Urothelium cell line (cell line): ENCODE measurements at regions not wholly inside any gene's neighbourhood (a gene's known extent, or its start where the extent isn't known, plus 50 kb on each side); places are given as distances from the start of the nearest gene placed in this dataset.

Experiments
- DNase-seq: peaks from one replicate; pipeline ENCODE4 v3.0.0; 2011; ENCODE audit warnings: low spot score, mixed read lengths
- FAIRE-seq: peaks from 2 replicates; lab custom pipeline; 2011; peaks lifted over from hg19 to GRCh38; lab: Jason Lieb, UNC

DNA sequence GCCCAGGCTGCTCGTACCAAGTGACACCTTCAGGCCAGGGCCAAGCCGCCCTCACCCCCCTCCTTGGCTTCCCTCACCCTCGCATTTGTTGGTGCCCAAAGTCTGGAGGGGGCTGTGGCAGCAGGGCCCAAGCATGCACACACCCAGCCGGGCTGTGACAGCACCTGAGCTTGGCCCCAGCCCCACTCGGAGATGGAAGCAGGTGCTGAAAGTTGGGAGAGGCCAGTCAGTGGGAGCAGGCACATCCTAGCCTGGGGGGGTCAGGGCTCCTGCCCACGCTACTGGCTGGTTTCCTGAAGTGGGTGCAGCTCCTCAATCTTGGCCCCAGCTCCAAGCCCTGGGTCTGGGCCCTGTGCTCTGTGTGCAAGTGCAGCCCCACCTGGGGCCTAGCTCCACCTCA lies 228.0 kb downstream of the RDH14 start:
- no peak for DNase-seq
- FAIRE-seq: no peak

DNA sequence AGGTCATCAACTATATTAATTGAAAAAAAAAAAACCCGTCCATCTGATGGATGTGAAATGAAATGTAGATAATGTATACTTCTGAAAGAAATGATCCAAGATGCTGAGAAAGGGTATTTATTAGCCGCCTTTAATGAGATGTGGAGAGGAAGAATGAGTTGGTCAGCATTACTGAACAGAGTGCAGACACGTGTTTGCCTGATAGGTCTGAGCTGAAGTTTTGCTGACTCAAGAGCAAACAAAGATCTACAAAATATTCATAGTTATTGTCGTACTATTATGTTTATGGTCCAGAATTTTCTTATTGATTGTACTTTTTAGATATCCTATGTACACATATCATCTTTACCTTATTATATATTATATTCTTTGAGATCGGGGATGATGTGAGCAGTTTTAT lies 235.3 kb downstream of the RDH14 start:
- no peak for FAIRE-seq
- DNase-seq: no peak

DNA sequence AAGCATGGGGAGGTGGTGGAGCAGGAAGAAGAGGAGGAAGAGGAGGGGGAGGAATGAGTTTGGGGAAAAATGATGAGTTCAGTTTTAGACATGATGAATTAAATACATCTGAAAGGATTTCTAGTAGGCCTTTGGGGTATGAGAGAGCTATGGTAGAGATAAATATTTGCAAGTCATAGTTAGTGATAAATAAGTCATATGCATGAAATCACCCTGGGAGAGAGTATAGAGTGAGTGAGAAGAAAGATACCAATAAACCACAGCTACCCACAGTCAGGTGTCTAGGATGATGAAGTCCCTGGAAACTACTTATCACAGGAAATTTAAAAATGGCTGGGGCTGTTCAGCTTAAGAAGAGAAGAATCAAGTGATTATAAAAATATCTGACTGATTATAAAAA lies 240.5 kb downstream of the RDH14 start:
- no peak for DNase-seq

DNA sequence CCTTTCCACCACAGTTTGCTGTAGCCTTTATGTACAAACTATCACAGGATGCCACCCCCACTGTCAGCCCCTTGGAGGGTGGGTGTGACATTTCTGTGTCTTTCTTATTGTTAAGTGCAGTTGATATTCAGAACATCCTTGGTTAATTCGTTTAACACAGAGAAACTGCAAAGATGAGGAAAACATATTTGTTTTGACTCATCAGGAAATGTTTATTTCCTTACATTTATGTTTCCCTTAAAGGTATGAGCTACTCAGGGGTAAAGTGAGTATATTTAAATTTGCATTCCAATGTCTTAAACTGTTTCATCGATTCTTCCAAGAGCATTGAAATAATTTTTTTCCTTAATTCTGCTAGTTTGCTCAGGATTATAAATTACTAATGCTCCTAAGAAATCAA lies 243.4 kb downstream of the RDH14 start:
- no peak for DNase-seq
- no peak for FAIRE-seq

More for the DNA sequence above, 240.5 kb downstream of the RDH14 start:
- no peak for FAIRE-seq

DNA sequence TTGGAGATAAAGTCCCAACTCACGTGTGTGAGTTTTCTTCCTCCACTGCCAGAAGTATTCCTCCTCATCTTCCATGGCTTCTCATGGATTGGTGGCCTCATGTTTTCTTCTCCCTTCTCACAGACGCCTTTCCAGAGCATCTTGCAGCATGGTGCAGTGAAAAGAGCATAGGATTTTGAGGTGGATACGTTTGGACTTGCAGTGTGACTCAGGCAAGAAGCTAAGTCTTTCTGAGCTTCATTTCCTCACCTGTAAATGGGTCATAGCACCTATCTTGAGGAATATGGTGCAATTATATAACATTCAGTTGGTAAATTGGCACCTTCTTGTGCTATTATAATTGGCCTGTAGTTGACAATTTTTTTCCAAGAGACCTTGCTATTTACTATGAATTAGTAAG lies 247.6 kb downstream of the RDH14 start:
- no peak for DNase-seq
- FAIRE-seq: no peak

DNA sequence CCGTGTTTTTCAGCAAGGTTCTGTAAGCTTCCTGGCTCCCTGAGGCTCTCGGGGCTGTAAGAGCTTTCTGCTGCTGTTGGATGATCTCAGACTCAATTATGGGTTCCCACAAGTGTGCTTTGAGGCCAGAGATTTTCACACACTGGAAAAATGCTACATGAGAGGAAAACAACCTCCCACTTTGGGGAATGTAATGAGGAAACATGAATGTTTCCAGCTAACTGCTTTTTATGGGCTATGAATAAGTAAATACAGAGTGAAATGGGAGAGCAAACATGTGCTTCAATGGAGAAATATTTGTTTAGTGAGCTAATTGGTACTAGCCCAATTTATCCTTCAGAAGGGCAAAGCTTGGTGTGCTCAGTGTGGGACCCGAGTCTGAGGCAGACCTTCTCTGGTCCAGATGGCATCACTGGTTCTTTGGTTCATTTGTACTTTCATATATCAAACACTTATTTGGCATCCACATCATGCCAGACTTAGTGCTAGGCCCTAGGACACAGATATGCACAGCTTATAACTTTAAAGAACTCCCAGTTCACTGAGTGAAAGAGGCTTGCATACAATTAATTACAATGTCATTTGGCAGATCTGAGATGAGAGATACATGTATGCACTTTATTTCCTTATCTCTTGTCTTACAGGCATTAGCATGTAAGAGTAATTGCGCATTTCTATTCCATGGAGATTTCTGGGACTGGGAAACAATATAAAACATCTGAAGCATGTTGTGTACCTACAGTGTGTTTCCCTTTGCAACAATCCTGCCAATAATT lies 248.8 kb downstream of the RDH14 start:
- DNase-seq (no peak), FAIRE-seq (no peak)

DNA sequence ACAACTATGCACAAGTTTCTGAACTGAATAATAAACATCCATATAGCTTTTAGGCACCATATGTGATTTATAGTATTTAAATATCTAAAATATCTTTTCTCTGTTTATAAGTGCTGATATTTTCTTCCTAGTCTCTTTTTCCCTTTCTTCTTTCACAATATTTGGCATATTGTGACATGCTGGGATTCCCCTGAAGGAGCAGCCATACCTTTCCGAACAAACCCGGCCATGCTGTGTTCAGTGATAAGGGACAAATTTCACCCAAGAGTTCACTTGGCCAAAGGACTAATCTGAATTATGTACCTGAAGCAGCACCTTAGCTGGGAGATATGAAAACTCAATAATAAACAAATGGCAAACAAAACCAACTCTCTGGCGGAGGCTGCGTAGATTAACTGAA lies 250.8 kb downstream of the RDH14 start:
- FAIRE-seq: no peak
- no peak for DNase-seq

DNA sequence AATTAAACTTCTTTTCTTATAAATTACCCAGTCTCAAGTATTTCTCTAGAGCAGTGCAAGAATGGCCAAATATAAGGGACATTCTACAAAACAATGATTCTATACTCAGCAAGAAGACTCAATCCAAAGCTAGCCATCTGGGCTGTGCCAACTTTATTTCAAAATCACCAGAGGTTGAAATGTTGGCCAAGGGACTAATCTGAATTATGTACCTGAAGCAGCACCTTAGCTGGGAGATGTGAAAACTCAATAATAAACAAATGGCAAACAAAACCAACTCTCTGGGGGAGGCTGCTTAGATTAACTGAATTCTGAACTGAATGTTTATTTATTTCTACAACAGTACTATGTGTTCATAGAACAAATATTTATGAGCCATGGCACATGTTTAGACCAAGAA lies 251.3 kb downstream of the RDH14 start:
- no peak for FAIRE-seq

DNA sequence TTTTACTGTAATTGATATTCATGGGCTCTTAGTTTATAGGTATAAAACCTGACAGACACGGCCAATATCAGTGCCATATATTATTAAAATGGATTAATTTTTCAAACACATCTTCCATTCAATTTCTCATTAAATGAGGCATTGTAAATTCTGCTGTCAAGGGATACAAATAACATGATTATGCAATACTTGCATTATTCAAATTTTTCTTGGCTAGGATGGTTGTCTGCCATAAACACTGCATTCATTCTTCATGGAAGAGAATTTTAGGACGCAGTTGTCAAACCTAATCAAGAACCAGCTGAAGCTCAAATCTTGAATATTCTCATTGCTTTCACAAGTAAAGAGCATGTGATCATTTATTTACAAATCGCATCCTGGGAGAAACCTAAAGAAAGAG lies 255.6 kb downstream of the RDH14 start:
- DNase-seq (no peak), FAIRE-seq (no peak)

More for the DNA sequence above, 251.3 kb downstream of the RDH14 start:
- DNase-seq: no peak

DNA sequence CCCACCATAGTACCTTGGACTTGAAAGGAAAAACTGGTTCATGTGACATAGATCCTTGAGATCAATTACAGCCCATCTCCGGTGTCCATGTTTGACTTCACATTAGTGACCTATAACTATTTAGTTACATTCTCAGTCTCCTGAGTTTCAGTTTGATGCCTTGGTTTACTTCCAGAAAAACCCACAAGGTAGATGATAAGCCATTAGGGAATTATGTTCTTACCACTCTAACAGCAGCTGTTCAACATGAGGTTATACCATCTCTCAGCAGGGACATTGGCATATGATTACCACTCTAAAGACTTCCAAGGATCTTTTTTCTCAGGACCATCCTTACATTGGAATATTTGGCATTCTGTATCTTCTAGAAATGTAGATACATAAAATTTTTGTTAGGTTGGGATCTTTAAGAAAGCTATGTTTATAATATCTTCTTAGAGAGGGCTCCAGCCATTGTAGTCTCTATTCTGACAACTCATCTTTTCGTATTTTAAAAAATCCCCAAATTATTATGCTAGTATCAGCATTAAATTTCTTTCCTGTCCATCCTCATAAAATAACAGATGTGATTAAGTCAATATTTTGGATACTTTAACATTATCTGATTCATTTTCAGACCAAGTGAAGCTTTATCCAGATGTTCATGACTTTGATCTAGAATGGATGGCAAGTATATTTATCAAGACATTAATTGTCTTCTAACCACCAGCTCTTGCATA lies 258.9 kb downstream of the RDH14 start:
- DNase-seq: no peak
- FAIRE-seq: no peak

DNA sequence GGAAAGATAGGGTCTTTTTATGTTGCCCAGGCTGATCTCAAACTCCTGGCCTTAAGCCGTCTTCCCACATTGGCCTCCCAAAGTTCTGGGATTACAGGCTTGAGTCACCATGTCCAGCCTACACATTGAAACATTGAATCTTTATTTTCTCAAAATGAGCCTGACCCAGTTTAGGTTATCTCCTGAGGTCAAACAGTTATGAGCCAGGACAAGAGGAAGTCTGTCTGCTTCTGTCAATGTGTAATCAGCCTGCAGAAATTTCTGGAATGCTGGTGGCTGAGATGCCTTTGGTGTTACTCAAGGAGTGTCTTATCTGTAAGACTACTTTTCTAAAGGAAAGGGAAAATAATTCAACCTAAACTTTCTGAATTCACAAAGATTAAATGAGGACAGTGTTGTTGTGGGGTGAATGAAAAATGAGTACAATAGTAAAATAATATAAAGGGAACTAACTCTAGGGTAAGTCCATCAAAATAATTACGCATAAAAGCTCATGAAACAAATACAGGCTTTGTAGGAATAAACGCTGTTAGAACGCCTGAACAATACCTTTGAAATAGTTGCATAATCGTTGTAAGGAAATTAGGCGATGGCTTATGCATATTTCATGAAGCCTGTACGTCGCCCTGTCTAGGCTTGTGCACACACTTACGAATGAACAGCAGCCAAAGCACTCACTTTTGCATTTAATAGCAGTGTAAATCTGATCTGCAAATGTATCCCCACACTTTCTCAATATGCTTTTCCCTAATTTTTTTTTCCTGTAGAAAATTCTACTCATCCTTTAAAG lies 260.8 kb downstream of the RDH14 start:
- DNase-seq (peak; percentile 66), FAIRE-seq (peak; percentile 79)

DNA sequence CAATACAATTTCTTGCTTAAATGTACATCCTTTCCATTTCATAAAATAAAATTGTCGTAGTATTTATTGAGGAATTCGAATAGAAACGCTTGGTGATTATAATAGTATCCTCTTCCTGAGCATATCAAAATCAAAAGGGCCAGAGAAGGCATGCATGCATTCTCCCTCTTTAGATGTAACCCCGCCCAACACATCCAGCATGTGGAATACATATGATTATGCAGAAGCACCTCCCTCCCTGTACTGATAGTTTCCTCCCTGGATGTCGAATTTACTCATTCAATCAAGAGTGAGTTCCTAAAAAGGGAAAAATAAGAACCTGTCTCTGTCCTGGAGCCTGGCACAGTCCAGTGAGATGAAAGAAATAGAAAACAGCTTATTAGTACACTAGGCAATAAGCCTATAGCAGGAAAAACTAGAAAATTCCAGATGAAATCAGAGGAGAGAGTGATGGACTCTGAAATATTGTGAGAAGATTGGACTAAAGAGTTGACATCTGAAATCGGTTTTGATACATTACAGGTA lies 262.9 kb downstream of the RDH14 start:
- FAIRE-seq (no peak), DNase-seq (no peak)

DNA sequence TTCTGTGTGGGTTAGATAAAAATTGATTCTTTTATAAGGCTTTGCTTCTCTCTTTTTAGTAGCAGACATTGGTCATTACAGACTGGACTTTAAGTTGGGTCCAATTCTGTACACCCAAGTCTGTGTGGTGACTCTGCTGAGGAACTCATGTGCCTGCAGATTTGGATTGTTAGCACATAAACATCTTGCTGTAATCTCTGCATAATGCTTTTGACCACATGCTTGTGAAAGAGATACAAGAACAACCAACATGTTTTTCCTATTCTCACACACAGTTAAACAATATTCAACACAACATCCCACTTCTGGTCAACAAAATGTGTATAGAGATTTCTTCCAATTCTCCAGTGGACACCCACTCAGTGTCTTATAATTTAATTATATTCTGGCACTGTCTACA lies 270.1 kb downstream of the RDH14 start:
- DNase-seq: no peak
- no peak for FAIRE-seq

DNA sequence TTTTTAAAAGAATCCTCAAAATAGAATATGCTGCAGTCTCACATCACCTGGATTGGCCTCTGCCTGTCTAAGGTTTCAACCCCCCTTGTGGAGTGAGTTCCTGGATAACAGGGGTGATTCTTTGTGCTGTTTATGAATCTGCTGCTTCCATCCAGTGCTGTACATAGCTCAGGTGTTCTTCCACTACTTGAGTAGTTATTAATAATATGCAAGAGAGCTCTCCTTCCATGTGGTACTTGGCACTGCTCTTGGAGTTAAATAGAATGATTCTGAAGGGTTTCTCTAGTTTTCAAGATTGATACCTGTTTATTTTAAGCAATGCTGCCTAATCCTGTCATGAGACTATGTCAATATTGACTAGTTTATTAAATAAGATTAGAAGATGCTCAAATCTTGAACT lies 273.6 kb downstream of the RDH14 start:
- FAIRE-seq: no peak
- DNase-seq: no peak

DNA sequence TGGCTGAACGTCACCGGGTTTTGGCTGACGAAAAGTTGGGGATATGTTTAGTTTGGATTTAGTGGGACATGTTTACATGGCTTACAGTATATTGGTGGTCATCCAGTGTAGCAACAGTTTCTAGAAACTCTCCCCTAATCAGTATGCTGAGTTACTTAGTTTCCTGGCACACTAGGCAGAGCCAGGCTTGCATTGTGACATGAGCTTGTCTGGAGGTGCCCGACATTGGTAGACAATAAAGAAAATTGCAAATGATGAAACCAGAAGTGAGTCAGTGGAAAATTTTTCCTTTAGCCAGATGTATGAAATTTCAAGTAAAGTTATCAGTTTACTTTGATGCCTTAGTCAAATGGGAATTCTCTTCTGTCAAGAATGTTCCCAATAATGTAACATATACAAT lies 276.1 kb downstream of the RDH14 start:
- DNase-seq (no peak), FAIRE-seq (no peak)

DNA sequence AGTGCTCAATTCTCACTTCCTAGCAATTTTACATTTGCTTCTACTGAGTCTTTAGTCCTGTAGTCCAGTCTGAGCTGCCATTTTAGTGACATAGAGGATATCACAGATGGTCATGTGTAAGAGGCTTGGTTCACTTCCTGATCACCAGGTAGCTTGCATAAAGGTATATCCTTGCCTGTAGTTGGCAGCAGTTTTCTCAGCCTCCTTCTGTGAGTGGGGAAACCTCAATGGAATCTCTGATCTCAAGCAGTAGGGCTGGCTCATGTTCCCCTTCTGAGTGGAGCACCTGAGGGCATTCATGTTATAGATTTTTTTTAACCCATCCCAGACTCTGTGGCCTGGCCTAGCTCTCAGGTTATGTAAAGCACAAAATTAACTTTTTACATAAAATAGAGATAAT lies 278.4 kb downstream of the RDH14 start:
- no peak for DNase-seq
- FAIRE-seq: no peak

DNA sequence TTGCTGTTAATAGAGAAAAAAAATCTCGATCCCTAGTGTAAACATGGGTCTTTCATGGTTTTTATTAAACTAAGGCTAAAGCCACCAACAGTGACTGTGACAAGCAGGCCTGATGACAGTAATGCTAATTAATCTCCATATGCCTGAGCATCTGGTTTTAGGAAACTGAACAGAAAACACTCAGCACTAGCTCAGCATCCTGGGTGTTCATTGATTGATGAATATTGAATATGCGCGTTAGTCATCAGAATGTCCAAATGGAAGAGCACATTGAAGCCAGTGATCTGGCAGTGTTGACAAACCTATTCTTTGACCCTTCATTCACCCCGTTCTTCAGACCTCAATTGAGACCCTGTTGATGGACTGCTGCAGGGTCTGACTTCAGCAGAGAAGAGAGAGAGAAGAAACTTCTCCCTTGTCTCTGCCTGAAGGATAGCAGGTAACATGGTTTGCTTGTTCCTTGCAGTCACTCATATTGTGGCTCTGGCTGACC lies 283.8 kb downstream of the RDH14 start:
- FAIRE-seq: no peak
- DNase-seq: no peak

DNA sequence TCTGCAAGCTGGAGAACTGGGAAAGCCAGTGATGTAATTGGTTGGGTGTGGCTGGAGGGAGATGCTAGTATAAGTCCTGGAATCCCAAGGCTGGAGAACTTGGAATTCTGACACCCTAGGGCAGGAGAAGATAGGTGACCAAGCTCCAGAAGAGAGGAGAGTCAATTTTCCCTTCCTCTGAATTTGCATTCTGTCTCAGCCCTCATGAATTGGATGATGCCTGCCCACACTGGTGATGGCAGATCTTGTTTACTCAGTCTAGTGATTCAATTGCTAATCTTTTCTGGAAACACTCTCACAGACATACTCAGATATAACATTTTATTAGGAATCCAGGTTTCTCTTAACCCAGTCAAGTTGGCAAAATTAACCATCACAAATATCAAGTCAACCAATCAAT lies 287.2 kb downstream of the RDH14 start:
- DNase-seq (no peak), FAIRE-seq (no peak)

DNA sequence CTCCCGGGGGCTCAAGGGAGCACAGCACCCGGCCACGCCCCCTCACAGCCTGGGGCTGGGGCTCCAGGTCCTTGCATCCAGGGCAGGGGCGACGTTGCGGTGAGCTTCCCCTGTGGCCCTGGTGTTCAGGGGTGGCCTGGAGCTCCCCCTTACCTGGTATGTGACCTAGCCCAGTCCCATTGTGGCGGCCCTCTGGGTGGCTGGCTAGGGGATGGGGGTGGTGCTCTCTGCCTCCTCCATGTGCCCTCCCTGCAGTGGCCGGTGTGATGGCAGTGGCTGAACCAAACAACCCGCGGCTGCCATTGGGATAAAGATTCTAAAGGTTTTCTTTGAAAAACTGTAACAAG lies 288.3 kb downstream of the RDH14 start:
- FAIRE-seq (no peak), DNase-seq (no peak)

DNA sequence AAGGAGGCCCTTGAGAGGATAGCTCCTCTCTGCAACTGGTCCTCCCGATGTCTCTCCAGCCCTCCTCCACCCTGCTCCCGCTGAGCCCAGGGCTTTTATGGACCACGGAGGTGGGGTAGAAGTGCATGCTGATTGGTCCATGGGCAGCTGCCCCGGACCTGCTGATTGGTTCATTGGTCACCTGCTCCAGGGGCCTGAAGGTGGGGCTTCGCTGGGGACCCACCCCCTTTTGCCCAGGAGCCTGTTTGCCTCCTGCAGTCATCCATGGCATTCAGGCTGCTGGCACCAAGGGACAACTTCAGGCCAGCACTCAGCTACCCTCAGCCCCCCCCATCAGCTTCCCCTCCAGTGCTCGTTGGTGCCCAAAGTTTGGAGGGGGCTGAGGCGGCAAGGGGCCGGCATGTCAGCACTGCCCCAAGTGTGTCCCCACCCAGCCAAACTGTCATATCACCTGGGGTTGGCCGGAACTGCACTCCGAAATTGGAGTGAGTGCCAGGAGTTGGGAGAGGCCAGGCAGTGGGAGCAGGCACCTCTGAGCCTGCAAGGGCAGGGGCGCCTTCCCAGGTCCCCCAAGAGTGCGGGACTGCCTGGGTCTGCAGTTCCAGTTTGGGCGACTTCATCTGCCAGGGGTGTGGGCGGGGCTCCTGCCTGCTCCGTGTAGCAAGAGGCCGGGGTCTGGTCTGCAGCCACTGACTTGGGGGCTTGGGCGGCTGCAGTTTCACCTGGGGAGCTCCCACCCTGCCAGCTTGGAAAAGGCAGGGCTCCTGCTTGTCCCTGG lies 288.9 kb downstream of the RDH14 start:
- DNase-seq (no peak), FAIRE-seq (no peak)

DNA sequence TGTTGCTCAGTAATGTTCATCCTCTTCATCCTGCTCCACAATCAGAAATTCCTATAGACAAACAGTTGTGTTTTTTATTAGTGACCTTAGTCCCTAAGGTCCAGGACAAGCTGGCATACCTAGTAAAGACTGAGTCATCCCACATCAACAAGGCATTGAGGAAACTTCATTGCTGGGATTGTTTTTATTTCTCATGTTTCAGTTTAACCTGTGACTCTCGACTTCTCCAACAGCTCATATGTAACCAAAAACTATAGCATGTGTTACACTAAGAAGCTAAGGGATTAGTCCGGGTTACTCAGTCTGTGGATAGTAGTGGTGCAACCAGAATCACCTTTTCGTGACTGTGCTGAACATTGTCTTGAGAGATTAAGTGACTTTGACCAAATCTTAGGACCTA lies 292.1 kb downstream of the RDH14 start:
- no peak for DNase-seq
- FAIRE-seq: no peak
